Choroid plexus epithelial cell (primary cell): ENCODE measurements at regions not wholly inside any gene's neighbourhood (a gene's known extent, or its start where the extent isn't known, plus 50 kb on each side); places are given as distances from the start of the nearest gene placed in this dataset.
"Not testable (repeated sequence)": the region's sequence is repeated elsewhere in the genome, so short reads cannot be mapped to it uniquely, and the experiment has no call there.

Experiments used
- DNase-seq: peaks from one replicate; pipeline ENCODE4 v3.0.0-alpha.2; 2010; ENCODE audit warnings: low read depth
- H3K4me3 ChIP-seq: 2 replicates; pipeline ENCODE4 v1.5.1; 2011; ENCODE audit warnings: low read depth, mild to moderate bottlenecking, control low read depth, low read length, moderate library complexity
- CTCF ChIP-seq: conservative IDR thresholded peaks from 2 replicates; pipeline ENCODE4 v1.5.1; 2011; ENCODE audit warnings: low read depth, mild to moderate bottlenecking, control low read depth, inconsistent platforms, low read length, moderate library complexity

- TF ChIP-seq CTCF = no peak
- no peak for DNase-seq
- no peak overlapping the region for H3K4me3 ChIP-seq
Measured at GRCh38 chr18:42336139-42336538, 381.1 kb downstream of the PIK3C3 start.

DNA sequence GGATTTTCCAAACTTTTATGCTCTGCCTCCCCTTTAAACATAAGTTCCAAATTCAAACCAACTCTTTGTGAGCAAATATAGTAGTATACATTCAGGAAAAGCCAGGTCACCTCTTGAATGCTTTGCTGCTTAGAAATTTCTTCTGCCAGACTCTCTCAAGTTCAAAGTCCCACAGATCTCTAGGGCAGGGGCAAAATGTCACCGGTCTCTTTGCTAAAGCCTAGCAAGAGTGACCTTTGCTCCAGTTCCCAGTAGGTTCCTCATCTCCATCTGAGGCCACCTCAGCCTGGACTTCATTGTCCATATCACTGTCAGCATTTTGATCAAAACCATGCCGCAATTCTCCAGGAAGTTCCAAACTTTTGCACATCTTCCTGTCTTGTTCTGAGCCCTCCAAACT, 382.3 kb downstream of the PIK3C3 start:
- H3K4me3 ChIP-seq, DNase-seq: not testable (repeated sequence)

DNA sequence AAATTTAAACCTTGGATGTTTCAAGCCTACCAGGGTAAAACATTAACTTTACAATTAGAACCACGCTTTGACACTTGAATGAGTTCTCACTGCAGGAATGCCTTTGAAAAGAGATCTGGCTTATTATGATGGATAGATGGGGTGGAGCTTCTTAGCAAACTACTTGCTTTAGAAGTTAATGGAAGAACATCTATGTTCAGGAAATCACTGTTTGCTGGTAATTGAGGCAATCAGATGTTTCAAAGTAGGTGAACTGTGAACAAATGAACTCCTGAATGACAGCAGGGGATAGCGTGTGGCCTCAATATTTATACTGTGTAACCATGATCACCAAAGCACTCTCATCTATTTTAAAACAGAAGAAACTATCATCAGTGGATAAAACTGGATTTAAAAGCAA, 383.6 kb downstream of the PIK3C3 start:
- no peak for DNase-seq
- TF ChIP-seq CTCF = no peak

DNA sequence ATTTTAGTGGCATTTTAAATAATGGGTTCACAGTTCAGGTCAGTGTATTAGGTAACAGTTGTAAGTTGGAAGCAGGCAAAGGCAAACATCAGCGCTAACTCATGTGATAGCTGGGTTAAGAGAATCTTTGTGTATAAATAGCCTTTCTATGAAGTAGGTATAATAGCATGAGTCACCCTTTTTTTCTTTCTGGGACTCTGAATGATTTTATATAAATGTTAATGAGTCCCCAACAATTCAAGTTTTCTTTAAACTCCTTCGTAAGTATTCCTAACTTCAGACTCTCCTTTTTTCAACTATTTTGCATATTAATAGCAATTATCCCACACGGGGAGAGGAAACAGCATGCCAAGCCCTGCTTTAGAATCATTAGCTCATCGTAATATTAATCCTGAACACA, 384.3 kb downstream of the PIK3C3 start:
- TF ChIP-seq CTCF = no peak
- no peak for DNase-seq
- H3K4me3 ChIP-seq = no peak overlapping the region

More for the DNA sequence above, 383.6 kb downstream of the PIK3C3 start:
- no peak overlapping the region for H3K4me3 ChIP-seq

GRCh38 chr18:42340423-42341009, 385.5 kb downstream of the PIK3C3 start:
- no peak for DNase-seq
- no peak for TF ChIP-seq CTCF
- no peak overlapping the region for H3K4me3 ChIP-seq

DNA sequence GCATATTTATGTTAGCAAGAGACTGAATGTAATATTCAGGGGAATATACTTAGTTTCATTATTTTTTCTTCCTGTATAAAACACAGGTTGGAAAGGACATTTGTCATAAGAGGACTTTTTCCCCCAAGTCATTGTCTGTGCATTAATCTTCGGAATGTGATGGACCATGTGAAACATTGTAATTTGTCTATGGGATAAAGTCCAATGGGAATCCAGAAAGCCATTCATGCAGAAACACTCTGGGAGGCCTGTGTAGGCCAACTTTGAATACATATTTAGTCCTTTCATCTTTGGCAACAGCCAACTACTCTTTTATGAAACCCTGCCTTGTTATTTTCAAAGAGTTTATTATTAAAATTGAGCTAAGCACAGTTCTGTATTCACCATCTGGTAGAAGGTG, 386.4 kb downstream of the PIK3C3 start:
- no peak for TF ChIP-seq CTCF
- H3K4me3 ChIP-seq = no peak overlapping the region
- peak; percentile 2 for DNase-seq

DNA sequence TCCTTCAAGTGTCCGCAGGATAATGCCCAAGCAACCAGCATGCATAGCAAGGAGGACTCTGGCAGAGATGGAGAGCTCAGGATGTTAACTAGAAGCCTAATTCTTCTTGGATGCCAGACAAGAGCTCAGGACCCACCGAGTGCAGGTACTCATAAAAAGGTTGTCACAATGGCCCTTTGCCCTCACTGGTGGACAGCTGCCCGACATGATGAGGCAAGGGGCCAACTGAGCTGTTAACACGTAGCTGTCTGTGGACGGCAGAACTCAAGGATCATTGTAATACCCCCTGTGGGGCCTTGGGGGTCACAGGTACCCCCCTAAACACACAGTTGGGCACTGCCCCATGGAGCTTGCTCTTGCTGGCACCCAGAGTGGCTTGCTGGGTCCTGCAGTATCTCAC, 393.7 kb downstream of the PIK3C3 start:
- TF ChIP-seq CTCF = no peak
- no peak overlapping the region for H3K4me3 ChIP-seq
- no peak for DNase-seq

DNA sequence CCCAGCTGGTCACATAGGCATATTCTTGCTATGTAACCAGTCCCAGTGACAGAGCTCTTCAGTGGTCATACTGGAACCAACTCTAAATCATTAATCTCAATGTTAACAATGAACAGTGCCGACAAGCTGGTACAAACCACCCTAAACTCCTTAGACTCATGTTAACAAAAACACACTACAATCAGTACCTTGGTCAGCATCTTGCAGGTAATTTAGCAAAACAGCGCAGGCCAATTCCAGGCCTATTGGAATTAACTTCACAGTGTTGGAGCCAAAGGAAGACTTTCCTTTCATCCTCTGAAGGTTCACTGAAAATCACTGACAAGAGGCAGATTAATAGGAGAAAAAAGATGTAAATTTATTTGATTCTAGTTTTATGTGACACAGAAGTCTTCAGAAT, 396.4 kb downstream of the PIK3C3 start:
- no peak for TF ChIP-seq CTCF
- no peak overlapping the region for H3K4me3 ChIP-seq
- DNase-seq = no peak
